GM19452 (cell line): ENCODE measurements at regions not wholly inside any gene's neighbourhood (a gene's known extent, or its start where the extent isn't known, plus 50 kb on each side); places are given as distances from the start of the nearest gene placed in this dataset.

Experiments
- ATAC-seq: cut with Tn5 transposase; IDR thresholded peaks from one replicate; pipeline ENCODE4 v1.9.1; 2021; ENCODE audit not compliant: unreplicated experiment

DNA sequence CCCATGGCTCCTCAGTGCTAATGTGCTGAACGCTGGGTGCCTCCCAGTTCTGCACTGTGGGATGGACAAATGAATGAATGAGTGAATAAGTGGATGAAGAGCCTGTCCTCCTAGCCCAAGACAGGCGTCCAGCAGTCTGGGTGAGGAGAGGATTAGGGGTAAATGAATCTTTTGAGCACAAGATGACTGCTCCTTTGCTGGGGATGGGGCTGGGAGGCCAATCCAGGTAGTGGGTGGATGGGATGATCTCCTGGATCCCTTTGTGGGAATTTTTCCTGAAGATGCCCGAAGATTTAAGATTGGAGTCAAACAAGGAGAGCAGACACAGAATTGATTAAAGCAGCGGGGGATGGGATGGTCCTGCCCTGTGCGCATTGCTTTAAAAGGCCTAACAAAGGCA lies 65.3 kb upstream of the MLN start:
- no peak for ATAC-seq

- ATAC-seq, result no peak
Observed at GRCh38 chr6:33868141-33868540, 64.3 kb upstream of the MLN start.

- ATAC-seq, result no peak
Observed at GRCh38 chr6:33865478-33866077, 61.8 kb upstream of the MLN start.

GRCh38 chr6:33863723-33864440 lies 60.1 kb upstream of the MLN start:
- no peak for ATAC-seq

DNA sequence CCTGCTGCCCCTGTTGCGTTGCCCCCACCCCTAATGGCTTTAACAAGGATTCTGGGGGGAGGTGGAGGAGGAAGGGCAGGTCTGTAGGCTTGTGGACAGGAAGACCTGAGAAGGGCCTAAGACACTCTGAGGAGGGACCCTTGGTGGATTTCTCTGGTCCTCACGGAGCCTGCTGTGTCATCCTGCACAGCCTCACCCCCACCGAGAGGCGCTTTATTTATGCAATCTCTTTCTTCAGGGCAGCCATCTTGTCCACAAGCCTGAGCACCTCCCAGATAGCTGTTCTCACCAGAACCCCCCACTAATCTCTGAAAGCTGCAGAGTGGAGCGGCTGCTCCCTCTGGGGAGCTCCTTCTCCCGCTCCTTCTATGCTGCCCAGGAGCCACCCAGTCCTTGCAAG lies 59.3 kb upstream of the MLN start:
- ATAC-seq, result no peak

GRCh38 chr6:33862536-33862935 lies 58.7 kb upstream of the MLN start:
- ATAC-seq, result no peak

GRCh38 chr6:33861722-33862121 lies 57.9 kb upstream of the MLN start:
- ATAC-seq, result no peak

GRCh38 chr6:33860706-33861474 lies 57.1 kb upstream of the MLN start:
- ATAC-seq, result no peak

DNA sequence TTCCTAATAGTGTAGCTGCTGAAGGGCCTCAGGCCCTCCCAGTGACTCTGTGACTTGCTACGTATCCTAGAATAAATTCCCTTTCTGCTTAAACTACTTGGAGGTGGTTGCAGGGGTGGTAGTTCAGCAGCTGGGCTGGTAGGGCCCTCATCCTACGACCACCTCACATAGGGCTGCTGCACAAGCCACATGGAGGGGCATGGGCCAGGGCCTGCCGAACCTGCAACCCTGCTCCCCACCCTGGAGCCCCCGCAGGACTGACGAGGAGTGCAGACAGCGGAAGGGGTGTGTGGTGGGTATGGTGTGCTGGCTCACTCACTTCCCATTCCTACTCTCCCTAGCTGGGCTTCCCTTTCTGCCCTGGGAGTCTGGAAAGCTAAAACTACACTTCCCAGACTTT lies 56.2 kb upstream of the MLN start:
- no peak for ATAC-seq

- ATAC-seq, result no peak
Observed at GRCh38 chr6:33858804-33859505, 55.2 kb upstream of the MLN start.

GRCh38 chr6:33857932-33858475 lies 54.2 kb upstream of the MLN start:
- ATAC-seq, result no peak

GRCh38 chr6:33857093-33857931 lies 53.5 kb upstream of the MLN start:
- ATAC-seq, result no peak

DNA sequence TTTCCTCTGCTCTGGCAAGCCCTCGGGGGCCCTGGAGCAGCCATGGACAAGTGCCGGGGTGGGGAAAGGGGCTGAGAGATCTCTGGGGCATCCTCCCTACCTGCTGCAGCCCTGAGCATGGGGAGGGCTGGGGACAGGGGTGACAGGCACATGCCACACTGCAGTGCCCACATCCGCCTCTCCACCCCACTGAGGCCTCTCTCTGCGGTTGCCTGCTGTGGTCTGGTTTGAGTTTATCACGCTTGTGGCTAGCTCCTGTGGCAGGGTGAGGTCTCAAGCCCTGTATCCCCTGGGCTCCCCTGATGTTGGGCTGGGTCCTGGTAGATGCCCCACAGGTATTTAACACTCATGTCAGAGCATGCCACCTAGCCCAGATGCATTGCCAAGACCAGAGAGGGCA lies 52.9 kb upstream of the MLN start:
- no peak for ATAC-seq

DNA sequence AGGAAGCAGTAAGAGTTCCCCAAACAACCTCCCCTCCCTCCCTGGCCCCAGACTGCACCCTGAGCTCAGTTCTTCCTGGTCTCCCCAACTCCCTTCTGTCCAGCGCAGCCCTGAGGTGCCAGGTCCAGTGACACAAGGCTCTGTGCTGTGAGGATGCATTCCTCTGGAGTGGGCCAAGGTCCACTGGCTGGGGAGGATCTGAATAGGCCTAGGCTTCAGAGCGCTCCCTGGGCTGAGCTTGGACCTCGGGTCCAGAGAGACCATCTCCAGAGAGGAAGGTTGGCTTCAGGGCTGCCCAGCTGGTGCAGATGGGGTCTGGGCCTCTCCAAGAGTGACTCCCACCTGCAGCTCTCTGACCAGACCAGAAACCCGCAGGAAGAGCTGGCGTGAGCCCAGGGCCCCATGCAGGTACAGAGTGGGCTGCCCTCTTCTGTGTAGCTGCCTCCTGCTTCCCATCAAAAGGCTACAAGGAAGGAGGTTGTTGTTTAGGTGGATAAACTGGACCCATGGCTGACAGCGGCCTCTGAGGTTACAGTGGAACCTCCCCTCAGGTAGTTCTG lies 52.3 kb upstream of the MLN start:
- no peak for ATAC-seq

DNA sequence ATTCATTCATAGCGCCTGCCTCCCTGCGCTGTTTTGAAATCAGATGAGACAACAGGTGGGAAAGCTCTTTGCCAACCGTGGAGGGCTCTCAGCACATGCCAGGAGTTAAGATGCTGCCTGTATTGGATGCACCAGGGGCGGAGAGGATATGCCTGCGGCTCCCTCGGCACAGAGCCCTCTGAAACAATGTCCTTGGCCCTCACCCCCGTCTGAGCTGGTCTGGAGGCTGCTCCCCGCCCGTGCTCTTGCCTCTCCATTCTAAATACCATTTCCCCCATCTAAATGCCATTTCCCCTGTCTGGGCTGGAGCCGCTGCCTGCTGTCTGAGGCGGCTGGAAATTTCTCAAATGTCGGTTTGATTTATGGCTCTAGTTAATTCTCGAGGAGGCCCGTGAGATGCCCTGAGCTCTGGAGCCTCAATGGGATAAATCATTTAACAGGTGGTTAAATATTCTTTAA lies 50.8 kb upstream of the MLN start:
- ATAC-seq, result no peak

DNA sequence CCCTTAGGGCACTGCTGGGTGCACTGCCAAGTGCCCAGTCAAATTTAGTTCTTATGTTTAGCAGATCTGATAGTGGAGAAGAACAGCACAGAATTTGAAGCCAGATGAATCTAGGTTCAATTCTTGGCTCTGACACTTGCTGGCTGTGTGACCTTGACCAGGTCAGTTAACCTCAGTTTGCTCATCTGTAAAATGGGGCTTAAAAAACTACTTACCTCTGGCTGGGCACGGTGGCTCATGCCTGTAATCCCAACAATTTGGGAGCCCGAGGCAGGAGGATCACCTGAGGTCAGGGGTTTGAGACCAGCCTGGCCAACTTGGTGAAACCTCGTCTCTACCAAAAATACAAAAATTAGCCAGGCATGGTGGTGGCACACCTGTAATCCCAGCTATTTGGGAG lies 49.9 kb upstream of the MLN start:
- ATAC-seq, result no peak
